SK-N-MC (cell line): ENCODE measurements at regions not wholly inside any gene's neighbourhood (a gene's known extent, or its start where the extent isn't known, plus 50 kb on each side); places are given as distances from the start of the nearest gene placed in this dataset.

Source experiments
- EZH2 ChIP-seq: fragments of 200-600 bp; sonication (generic); IDR thresholded peaks from one replicate; pipeline ENCODE4 v1.6.1; 2017; ENCODE audit warnings: antibody characterized with exemption
- FOXP2 ChIP-seq: optimal IDR thresholded peaks from 2 replicates; pipeline ENCODE3; 2011; ENCODE audit warnings: mild to moderate bottlenecking, moderate library complexity; ENCODE audit not compliant: insufficient read depth; ENCODE audit errors: extremely low read length, control extremely low read depth
- POLR2AphosphoS5 ChIP-seq: IDR thresholded peaks from 2 replicates; pipeline ENCODE4 v1.6.1; 2012; ENCODE audit warnings: mild to moderate bottlenecking, low read depth, low read length, borderline replicate concordance

DNA sequence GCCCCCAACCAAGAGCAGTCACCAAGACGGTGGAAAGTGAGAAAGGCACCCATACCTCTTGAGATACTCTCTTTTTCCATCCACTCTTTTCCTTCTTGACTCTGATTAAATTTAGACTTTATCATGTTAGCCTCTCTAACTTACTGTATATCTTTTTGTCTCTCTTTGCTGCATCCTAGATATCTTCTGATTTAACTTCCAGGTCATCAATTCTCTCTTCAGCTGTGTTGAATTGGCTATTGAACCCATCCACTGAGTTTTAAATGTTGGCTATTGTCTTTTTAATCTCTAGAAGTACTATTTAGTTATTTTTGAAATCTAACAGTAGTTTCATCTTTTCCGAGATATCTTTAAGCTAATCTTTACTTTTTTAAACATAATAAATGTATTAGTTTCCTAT lies 78.3 kb upstream of the MBOAT2 start:
- TF ChIP-seq EZH2 (no peak), POLR2AphosphoS5 (no peak), FOXP2 (no peak)
